ENCODE measurements at regions not wholly inside any gene's neighbourhood (a gene's known extent, or its start where the extent isn't known, plus 50 kb on each side); places are given as distances from the start of the nearest gene placed in this dataset.

DNA sequence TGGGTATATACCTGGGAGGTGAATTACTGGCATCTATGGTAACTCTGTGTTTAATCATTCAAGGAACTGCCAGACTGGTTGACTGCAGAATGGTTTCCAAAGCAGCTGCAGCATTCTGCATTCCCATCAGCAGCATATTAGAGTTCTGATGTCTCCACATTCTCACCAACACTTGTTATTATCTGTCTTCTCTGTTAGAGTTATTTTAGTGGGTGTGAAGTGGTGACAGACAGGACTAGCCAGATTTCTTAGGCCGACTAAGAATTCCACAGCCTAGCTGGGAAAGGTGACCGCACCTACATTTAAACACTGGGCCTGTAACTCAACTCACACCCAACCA, 110.9 kb downstream of the TMEM170B start:
- TF ChIP-seq, protein P1, sequence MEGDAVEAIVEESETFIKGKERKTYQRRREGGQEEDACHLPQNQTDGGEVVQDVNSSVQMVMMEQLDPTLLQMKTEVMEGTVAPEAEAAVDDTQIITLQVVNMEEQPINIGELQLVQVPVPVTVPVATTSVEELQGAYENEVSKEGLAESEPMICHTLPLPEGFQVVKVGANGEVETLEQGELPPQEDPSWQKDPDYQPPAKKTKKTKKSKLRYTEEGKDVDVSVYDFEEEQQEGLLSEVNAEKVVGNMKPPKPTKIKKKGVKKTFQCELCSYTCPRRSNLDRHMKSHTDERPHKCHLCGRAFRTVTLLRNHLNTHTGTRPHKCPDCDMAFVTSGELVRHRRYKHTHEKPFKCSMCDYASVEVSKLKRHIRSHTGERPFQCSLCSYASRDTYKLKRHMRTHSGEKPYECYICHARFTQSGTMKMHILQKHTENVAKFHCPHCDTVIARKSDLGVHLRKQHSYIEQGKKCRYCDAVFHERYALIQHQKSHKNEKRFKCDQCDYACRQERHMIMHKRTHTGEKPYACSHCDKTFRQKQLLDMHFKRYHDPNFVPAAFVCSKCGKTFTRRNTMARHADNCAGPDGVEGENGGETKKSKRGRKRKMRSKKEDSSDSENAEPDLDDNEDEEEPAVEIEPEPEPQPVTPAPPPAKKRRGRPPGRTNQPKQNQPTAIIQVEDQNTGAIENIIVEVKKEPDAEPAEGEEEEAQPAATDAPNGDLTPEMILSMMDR (IDR thresholded peaks at IDR 0.05; ENCODE audit: low read depth, low read length), result no peak
- TF ChIP-seq EZH2phosphoT487 (IDR thresholded peaks at IDR 0.05; ENCODE audit: low read depth), result no peak
